ENCODE measurements at regions not wholly inside any gene's neighbourhood (a gene's known extent, or its start where the extent isn't known, plus 50 kb on each side); places are given as distances from the start of the nearest gene placed in this dataset.
"Not testable (repeated sequence)": the region's sequence is repeated elsewhere in the genome, so short reads cannot be mapped to it uniquely, and the experiment has no call there.

DNA sequence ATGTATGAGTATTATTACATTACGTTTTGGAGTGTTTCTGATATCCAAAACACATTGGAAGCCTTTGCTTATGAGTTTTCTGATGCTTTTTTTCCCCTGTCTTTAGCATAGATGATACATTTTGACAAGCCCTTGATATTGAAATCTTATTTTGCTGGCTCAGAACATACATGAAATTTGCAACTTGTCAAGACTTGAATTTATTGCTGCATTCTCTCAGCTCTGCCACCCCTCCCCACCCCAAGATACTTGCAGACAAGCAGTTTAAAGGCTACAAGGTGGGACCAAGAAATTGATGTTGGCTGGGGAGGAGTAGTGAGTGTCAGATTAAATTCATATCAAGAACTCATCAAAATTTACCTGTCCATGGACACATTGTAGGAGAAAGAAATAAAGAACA is 160.2 kb downstream of the GJA1 start:
- DNase-seq (ENCODE audit: low spot score), result no peak

DNA sequence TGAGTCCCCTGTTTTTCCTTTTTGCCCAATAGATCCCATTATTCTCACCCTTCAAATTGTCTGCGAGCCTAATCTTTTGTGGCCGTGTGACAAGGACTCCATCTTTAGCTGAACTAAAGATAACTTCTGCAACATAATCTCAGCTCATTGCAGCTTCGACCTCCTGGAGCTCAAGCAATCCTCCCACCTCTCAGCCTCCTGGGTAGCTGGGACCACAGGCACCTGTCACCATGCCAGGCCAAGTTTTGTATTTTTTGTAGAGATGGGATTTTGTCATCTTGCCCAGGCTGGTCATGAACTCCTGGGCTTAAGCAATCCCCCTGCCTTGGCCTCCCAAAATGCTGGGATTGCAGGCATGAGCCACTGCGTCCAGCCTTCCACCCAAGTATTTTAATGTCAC is 161.0 kb downstream of the GJA1 start:
- DNase-seq (ENCODE audit: low spot score), result no peak

DNA sequence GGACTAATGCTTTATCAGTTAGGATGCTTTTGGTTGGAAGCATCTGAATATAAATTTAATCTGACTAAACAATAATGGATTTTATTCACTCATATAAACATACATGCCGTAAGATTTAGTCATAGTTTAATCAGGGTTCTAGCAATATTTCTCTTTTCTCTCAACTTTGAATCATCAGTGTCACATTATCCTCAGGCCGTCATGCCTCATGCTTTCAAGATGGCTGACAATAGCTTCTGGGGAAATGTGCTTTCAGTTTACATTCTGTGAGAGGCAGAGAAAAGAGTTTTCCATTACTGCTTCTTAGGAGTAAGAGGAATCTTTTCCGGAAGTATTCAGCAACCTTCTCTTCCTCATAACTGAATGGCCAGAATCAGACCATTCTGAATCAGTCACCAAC is 162.2 kb downstream of the GJA1 start:
- DNase-seq (ENCODE audit: low spot score), result peak; percentile 35

DNA sequence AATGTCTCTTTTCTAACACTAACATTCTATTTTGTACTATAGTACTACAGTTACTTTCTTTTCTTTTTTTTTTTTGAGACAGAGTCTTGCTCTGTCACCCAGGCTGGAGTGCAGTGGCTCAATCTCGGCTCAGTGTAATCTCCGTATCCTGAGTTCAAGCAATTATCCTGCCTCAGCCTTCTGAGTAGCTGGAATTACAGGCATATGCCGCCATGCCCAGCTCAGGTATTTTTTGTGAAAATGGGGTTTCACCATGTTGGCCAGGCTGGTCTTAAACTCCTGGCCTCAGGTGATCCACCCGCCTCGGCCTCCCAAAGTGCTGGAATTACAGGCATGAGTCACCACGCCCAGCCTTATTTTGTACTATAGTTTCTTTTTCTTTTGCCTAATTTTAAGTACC is 163.9 kb downstream of the GJA1 start:
- DNase-seq (ENCODE audit: low spot score), result not testable (repeated sequence)

DNA sequence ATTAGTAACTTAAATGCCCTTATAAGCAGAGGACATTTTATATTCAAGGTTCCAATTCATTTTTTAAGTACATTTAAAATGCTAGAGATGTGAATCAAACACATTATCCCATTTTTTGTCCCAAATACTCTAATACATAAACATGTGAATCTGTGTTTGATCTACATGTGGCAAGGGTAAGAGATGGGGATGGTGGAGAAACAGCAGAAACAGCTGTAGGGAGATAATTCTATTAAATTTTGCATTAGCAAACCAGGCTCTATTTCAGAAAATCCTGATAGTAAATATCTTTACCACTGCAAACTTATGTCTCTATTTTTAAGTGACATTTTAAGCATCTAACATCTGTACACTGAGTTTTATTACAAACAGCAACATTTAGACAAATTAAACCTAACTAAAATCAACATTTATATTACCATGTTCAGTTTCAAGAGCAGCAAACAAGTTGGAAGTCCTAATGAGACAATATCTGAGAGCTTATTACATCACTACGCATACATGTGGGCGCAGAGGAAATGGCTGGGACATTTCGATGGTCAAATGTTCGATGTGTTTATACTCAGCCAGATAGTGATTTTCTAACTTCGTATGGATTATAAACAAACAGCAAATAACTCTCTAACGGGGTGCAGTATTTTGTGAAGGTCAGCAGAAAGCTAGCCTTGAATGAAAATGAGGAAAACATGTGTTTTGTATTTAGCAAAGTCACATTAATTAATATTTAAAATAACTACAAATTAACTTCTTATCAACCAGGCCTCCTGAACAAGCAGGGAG is 165.1 kb downstream of the GJA1 start:
- DNase-seq (ENCODE audit: low spot score), result no peak

DNA sequence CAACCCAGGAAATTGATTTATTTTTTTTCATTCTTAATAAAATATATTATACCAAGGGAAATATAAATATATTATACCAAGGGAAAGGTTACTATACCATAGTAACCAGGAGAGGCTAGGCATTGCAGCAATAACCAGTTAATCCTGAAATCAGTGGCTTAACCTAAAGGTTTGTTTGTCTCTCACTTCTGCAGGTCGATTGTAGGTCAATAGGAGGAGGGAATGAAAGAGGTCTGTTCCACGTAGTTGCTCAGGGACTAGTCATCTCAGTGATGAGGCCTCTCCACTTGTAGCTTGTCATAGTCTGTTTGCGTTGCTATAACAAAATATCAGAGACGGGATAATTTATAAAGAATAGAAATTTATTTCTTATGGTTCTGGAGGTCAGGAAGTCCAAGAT is 168.0 kb downstream of the GJA1 start:
- DNase-seq (ENCODE audit: low spot score), result no peak

DNA sequence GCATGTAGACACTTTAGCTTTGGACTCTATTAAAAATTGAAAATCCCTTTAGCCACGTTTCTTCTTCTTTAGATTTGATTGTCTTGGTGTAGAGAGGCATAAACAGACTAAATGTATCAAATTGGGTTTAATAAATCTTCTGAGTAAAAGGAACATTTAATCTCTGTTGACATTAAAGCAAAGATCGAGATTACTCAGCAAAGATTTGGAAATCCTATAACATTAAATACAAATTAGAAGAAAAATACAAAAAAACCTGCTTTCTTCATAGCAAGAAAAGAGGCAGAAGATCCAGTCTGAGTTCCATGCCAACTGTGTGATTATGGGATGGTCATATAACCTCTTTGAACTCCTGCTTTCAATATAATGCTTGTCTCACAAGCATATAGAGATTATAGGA is 172.3 kb downstream of the GJA1 start:
- no peak for DNase-seq (ENCODE audit: low spot score)

DNA sequence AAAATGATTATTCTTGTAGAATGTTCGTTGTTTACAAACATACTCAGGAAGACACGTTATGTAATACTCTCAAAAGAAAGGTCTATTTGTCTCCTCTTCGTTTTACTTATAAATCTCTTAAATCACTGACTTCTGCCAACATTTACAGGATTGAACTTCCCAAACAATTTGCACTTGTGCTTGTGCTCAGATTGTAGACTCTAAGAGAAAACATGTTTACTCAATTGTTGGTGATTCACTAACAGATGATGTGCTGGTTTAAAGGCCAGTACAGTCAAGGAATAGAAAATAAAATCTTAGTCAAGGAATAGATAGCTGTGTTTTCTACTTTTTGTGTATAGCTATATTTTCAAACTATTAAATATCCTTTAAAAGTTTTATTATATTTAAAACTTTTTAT is 172.8 kb downstream of the GJA1 start:
- DNase-seq (ENCODE audit: low spot score), result no peak

DNA sequence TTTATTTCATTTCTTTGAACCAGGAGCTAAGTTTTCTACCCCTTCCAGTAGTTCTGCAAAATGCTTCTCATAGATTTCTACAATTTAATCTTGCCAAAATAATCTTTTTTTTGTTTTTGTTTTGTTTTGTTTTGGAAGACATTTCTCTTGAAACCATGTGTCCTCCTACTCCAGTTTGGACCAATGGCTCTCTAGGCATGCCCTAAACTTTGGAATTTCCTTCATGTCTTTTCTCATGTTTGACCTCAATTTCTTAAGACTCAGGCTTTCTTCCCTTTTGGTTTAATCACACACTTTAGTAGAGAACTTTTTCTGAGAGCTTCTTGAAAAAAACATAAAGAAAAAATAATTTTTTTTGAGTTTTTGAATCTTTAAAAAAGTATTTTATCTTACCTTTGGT is 173.8 kb downstream of the GJA1 start:
- no peak for DNase-seq (ENCODE audit: low spot score)

DNA sequence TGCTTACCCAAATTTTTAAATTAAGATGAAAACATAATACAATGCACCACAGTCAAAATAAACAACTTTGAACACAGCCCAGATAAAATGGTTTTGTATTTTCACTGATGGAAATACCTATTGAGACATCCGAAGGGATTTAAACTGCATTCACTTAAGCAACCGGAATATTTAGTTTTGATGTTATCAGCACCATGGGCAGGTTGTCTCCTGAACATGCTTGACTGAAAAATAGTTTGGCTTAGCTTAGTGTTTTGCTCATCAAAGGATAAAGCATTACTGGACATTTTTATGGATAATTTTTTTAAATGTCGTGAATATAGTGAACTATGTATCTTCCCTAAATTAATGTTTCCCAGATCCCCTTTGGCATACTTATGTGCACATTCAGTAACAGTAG is 177.5 kb downstream of the GJA1 start:
- DNase-seq (ENCODE audit: low spot score), result no peak

DNA sequence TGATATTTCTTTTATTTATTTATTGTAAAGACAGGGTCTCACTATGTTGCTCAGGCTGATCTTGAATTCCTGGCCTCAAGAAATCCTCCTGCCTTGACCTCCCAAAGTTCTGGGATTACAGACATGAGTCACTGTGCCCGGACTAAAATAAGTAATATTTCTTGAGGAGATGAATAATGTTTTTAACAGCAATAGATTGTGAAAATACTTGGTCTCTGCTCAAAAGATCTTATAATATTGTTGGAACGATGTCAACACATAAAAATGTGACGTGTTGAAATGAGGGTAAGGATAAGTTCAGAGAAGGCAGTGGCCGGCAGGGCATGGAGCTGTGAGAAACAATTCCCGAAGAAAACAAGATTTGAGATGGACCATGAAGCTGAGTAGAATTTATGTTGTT is 178.7 kb downstream of the GJA1 start:
- no peak for DNase-seq (ENCODE audit: low spot score)

DNA sequence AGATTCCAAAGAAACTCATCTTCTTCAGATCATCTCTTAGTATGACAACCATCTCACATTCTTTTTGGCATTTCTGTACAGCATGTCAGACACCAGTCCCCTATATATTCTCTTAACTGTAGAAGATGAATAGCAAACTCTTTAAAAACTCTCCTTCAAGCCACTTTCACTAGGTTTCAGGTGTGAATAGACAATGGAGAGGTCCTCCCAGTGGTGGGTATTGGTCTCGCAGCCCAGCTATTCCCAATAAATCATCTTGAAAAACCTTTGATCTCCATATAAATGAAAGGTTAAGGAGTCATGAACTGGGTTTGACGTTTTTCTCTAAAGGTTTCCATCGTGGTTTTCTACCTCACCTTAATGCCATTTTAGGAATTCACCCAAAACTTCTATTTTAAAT is 180.0 kb downstream of the GJA1 start:
- no peak for DNase-seq (ENCODE audit: low spot score)

DNA sequence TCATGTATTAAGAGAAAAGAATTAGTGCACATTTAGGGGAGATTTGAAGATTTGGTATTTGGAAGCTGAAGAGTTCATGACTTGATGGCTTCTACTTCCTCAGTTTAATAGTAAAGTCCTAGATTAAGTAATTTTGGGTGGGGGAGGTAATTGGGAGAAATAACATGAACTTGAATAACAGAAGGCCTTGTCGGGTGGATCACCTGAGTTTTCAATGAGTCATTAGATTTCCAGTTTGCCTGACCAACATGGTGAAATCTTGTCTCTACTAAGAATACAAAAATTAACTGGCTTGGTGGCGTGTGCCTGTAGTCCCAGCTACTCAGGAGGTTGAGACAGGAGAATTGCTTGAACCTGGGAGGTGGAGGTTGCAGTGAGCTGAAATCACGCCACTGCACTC is 181.0 kb downstream of the GJA1 start:
- no peak for DNase-seq (ENCODE audit: low spot score)

DNA sequence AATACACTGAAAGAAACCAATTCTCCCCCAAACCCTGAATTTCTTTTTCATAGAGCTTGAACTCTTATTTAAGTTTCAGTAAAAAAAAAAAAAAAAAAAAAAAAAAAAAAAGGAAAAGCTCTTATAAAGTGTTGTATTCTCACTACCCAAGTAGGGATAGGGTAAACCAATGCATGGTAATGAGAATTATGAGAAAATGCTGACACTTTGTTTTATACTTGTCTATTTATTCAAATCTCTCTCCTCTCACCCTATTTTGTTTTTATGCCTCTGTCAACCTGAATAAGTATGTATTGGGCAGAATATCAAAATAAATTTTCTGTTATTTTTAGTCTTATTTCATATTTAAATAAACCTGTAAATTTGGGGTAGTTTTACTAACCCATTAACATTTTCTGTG is 181.9 kb downstream of the GJA1 start:
- no peak for DNase-seq (ENCODE audit: low spot score)

DNA sequence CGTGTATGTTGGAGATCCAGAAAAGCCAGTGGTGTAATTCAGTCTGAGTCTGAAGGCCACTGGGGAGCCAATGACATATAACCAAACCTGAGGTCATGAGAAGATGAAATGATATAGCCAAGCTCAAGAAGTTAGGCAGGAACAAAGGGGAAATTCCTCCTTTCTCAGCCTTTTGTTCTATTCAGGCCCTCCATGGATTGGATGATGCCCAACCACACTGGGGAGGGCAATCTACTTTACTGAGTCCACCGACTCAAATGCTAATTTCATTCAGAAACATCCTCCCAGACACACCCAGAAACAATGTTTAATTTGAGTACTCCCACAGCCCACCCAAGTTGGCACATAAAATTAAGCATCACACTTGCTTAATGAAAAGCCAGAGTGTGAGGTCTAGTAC is 183.6 kb downstream of the GJA1 start:
- DNase-seq (ENCODE audit: low spot score), result no peak

DNA sequence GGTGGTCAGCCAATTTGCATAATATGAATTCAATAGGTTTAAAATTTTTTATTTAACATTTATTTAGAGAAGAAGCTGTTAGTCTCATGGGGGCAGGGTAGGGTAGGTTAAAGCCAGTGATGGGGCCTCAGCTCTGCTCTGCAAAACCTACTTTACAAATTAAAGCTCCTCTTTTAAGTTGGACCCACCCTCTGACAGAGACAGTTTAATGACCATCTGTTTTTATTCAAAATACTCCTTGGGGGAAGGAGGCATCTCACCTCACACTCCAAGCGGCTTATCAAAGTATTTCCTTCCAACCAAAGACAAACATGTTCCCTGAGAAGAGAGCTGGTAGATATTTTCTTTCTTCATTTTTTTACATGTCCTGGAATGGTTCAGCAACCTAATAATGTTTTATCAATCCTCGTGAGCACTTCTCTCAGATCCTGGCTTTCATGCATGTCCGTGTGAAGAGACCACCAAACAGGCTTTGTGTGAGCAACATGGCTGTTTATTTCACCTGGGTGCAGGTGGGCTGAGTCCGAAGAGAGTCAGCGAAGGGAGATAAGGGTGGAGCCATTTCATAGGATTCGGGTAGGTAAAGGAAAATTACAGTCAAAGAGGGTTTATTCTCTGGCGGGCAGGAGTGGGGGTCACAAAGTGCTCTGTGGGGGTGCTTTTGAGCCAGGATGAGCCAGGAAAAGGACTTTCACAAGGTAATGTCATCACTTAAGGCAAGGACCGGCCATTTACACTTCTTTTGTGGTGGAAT is 184.7 kb downstream of the GJA1 start:
- no peak for DNase-seq (ENCODE audit: low spot score)

DNA sequence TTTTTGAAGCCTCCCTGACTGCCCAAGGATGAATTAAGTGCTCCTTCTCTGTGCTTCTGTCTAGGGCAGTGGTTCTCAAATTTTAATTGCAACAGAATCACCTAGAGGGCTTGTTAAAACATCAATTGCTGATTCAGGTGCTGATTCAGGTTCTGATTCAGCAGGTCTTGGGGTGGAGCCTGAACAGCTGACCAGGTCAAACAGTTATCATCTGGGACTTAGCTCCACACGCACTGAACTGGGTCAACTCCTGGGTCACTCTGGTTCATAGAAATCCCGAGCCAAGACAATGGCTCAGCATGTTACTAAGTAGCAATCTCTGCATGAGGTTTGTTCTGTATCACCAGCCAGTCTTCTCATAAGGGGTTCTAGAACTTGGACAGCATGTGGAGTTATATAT is 192.3 kb downstream of the GJA1 start:
- peak; percentile 10 for DNase-seq (ENCODE audit: low spot score)

DNA sequence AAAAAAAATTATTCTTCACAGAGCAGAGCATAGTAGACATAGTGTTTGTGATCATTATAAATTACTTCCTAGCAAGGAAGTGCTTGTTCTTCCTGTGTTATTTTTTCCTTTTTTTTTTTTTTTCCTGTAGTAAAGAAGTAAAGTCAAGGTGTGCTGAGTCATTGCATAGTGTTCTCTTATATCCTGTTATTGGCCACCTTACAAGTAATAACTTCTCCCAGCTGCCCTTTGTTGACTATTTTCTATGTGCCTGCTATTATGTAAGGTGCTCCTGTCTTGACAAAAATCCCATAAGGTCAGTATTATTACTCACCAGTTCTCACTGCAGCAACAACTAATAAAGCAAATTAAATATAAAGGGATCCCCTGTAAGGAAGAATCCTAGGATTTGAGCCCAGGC is 195.3 kb downstream of the GJA1 start:
- no peak for DNase-seq (ENCODE audit: low spot score)

DNA sequence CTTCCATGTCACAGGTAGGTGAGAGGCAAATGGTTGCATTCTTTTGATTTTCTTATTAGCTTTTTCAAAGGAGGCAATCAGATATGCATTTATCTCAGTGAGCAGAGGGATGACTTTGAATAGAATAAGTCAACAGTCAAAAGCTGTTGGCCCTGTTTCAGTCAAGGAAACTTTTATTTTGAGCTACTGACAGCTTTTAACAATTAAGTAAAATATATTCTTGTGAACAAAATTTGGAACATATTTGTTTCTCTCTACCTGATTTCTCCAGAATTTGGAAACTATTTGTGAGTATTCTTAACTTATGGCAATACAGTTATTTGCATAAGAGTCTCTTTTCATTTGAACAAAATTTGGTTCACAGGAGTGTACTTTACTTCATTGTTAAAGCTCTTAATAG is 196.3 kb downstream of the GJA1 start:
- DNase-seq (ENCODE audit: low spot score), result not testable (repeated sequence)

DNA sequence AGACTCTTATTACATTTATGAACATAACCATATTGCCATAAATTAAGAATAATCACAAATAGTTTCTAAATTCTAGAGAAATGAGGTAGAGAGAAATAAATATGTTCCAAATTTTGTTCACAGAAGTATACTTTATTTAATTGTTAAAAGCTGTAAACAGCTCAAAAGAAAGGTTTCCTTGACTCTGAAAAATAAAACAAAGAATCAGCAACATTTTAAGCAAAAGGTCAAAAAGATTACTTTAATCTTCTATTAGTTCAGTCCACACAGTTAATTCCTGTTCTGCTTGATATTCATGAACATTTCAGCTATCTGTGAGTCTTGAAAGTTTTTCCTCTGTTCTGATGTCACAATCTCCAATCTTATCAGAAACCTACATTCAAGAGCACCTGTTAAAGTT is 197.9 kb downstream of the GJA1 start:
- DNase-seq (ENCODE audit: low spot score), result no peak

DNA sequence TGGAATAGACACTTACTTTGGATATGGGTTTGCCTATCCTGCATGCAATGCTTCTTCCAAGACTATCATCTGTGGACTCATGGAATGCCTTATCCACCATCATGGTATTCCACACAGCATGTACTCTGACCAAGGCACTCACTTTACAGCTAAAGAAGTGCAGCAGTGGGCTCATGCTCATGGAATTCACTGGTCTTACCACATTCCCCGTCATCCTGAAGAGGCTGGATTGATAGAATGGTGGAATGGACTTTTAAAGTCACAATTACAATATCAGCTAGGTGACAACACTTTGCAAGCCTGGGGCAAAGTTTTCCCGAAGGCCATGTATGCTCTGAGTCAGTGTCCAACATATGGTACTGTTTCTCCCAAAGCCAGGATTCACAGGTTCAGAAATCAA is 199.1 kb downstream of the GJA1 start:
- DNase-seq (ENCODE audit: low spot score), result not testable (repeated sequence)

DNA sequence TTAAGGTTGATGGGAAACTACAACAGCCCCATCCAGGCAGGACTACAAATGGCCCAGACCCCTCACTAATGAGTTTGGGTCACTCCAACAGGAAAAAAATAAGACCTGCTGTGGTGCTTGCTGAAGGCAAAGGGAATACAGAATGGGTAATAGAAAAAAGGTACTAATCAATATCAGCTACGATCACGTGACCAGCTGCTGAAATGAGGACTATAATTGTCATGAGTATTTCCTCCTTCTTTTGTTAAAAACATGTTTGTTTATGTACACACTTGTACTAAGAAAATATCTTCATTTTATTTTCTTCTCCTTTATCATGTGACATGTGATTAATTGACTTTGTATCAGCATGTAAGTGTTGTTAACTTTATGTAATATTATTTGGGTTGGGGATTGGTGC is 199.9 kb downstream of the GJA1 start:
- DNase-seq (ENCODE audit: low spot score), result no peak

DNA sequence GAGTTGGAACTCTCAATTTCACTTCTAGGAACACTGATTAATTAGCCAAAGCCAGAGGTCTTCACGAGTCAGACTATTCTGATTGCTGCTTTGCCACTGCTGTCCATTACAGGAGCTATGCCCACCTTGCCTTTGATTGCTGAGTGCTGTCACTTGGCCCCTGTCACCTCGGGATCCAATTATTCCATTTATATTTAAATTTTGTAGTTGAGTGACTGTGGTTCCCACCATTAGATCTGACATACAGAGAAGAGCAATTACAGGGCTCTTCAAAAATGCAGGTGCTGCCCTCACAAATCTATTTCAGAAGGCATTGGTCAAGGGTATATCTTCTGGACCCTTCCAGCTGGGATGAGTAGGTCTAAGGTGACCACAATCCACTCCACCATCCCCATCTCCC is 200.8 kb downstream of the GJA1 start:
- DNase-seq (ENCODE audit: low spot score), result not testable (repeated sequence)

DNA sequence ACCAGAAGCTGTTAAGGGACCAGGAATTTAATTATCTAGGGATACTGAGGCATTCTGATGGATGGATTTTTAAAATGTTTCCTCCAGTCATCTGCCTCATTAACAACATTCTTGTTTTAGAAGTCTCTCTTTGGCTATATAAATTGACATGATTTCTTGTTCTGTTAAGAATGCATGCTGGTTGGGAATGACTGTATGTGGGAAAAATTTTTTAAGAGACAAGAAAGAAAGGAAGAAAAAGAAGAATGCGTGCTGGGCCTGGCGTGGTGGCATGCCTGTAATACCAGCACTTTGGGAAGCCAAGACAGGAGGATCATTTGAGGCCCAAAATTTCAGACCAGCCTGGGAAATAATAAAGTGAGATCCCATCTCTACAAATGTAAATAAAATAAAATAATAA is 203.6 kb downstream of the GJA1 start:
- no peak for DNase-seq (ENCODE audit: low spot score)
